PFSK-1 (cell line): ENCODE measurements at regions not wholly inside any gene's neighbourhood (a gene's known extent, or its start where the extent isn't known, plus 50 kb on each side); places are given as distances from the start of the nearest gene placed in this dataset.

Source experiments
- FOXP2 ChIP-seq: optimal IDR thresholded peaks from 2 replicates; pipeline ENCODE3; 2011; ENCODE audit warnings: borderline replicate concordance, control low read depth, inconsistent platforms; ENCODE audit not compliant: insufficient read depth; ENCODE audit errors: extremely low read length, extremely low read depth
- POLR2AphosphoS5 ChIP-seq: IDR thresholded peaks from 2 replicates; pipeline ENCODE4 v1.6.1; 2012; ENCODE audit warnings: low read depth, mild to moderate bottlenecking, control low read depth, low read length, moderate library complexity
- REST ChIP-seq, 2 experiments: IDR thresholded peaks; 2 replicates each; pipeline versions ENCODE4 v1.6.1 to v1.8.0; 2011 to 2012; ENCODE audit warnings: low read depth in 2 of 2, low read length in 2 of 2, control low read depth in 1 of 2, inconsistent platforms in 1 of 2, mild to moderate bottlenecking in 1 of 2, moderate library complexity in 1 of 2; ENCODE audit not compliant: insufficient read depth in 1 of 2
- SIN3A ChIP-seq: IDR thresholded peaks from 2 replicates; pipeline ENCODE4 v1.6.1; 2012; ENCODE audit warnings: mild to moderate bottlenecking, low read length, moderate library complexity, borderline replicate concordance; ENCODE audit not compliant: insufficient read depth
- TAF1 ChIP-seq: IDR thresholded peaks from 2 replicates; pipeline ENCODE4 v1.6.1; 2012; ENCODE audit warnings: low read length, control low read depth, borderline replicate concordance; ENCODE audit not compliant: insufficient read depth

GRCh38 chr1:60345049-60345448, 271.5 kb upstream of the C1orf87 start:
- TF ChIP-seq REST (IDR thresholded peaks at IDR 0.05; ENCODE audit: insufficient read depth in 1 of 2, low read depth in 2 of 2, low read length in 2 of 2) = no peak
- no peak for TF ChIP-seq POLR2AphosphoS5
- no peak for TF ChIP-seq TAF1
- TF ChIP-seq SIN3A = no peak
- no peak for TF ChIP-seq FOXP2
